ENCODE measurements at regions not wholly inside any gene's neighbourhood (a gene's known extent, or its start where the extent isn't known, plus 50 kb on each side); places are given as distances from the start of the nearest gene placed in this dataset.
A peak's percentile ranks its signal among the peaks of the same experiment; 100 is the strongest.

DNA sequence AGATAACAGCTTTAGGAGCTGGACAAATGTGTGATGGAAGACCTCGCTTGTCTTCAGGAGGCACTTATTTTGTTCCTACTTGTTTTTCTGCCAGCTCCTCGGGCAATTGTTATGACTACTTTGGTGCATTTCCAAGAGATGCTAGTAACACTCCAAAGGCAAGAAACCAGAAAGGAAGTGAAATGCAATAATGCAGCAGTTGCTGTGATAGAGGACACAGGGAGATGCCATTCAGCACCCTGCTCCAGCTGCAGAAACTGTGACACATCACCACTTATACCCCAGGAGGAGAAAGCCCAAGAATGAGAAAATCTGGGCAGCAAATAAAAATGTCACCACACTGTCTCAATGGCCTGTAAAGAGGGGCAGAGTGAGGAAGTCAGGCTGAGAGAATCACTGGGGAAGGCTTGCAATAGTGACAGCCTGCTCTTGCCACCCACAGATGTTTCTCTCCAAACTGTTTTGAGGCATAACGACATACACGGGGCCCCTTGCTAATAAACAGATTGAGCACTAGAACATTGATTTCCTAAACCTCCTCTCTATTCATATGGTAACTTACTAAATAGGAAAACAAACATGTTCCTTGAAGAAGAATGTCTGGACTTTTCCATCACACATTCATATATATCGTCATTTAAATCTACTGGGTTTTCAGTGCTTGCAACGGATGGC, 195.5 kb upstream of the PRNP start:
- whole genome bisulfite sequencing (ENCODE audit: insufficient coverage): 10% methylated on average over 2 of the region's 6 CpGs
- DNase-seq (ENCODE audit: low read depth in 4 of 6, low spot score in 6 of 6): peak in 2 of 6 donors; percentile 8 to 55
- peaks cover 7% of the 10 kb centered on the region for H3K4me1 ChIP-seq (ENCODE audit: control insufficient read depth, insufficient read depth, low read length)
- no peak overlapping the region for H3K27ac ChIP-seq (ENCODE audit: low read depth, low read length)
- no peaks in the 10 kb centered on the region for H3K36me3 ChIP-seq (ENCODE audit: control insufficient read depth, insufficient read depth, low read length)
- no peak overlapping the region for H3K4me3 ChIP-seq (ENCODE audit: low read depth, low read length)
- no peaks in the 10 kb centered on the region for H3K9me3 ChIP-seq (ENCODE audit: control insufficient read depth, insufficient read depth, low read length)
- no peaks in the 10 kb centered on the region for H3K27me3 ChIP-seq (ENCODE audit: control insufficient read depth, insufficient read depth, low read length)

DNA sequence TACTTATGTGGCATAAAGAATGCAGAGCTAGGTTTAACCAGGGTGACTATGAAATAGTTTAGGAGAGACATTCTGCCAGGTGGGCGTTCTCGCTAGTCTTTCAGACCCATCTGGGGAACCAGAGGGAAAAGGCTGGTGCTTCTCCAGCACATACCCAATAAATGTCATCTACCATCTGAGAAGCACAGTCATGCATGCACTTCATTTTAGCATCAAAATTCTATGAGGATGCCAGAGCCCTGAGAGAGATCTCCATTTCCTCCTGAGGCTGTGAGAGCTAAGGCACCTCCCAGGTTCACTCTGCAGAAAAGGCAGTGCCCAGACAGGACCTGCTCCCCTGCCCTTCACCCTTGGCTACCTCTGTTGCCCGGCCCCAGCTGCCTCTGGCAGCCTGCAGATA, 196.2 kb upstream of the PRNP start:
- WGBS (ENCODE audit: insufficient coverage): 86% methylated on average over 3 of the region's 3 CpGs
- H3K27ac ChIP-seq (ENCODE audit: low read depth, low read length): no peak overlapping the region
- no peak overlapping the region for H3K4me3 ChIP-seq (ENCODE audit: low read depth, low read length)
- peaks cover 7% of the 10 kb centered on the region for H3K4me1 ChIP-seq (ENCODE audit: control insufficient read depth, insufficient read depth, low read length)
- H3K36me3 ChIP-seq (ENCODE audit: control insufficient read depth, insufficient read depth, low read length): no peaks in the 10 kb centered on the region
- H3K9me3 ChIP-seq (ENCODE audit: control insufficient read depth, insufficient read depth, low read length): no peaks in the 10 kb centered on the region
- no peak for DNase-seq (ENCODE audit: low read depth in 4 of 6, low spot score in 6 of 6)
- no peaks in the 10 kb centered on the region for H3K27me3 ChIP-seq (ENCODE audit: control insufficient read depth, insufficient read depth, low read length)

DNA sequence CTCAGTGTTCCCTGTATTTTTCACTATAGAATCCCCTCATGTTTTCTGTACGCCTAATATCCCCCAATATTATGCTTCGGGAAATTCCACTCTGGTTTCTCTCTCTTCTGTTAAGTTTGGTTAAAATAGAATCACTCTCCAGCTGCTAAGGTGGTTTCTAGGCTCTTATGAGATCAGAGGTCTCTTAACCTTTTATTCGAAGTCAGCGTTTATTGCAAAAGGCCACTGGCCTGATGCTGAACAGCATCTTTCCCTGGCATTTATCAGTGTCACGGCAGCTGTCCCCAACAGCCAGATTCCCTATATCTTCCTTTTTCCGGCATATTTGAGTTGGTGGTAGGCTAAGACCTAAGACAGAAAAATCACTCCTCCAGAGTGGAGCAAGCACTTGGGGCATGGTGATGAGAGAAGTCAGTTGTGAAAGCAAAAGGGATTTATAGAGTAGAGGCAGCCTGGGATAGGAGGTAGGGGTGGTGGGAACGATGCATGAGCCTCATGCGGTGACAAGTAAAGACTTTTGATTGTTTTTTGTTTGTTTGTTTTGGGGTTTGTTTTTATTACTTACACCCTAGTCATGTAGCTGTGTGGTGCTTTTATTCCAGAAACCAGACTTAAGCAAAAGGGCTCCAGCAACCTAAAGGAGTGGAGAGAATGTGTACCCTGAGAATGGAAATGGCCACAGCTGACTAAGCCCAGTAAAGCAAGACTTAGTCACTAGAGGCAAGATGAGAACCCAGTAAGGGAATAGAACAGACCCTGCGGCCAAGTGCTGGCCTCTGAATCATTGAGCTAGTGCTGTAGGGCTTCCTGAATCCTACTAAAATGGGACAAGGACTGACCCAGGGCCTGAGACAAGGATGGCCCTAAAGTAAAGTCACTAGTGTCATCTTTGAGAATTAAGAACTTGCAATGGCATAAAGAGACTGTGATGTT, 197.6 kb upstream of the PRNP start:
- H3K36me3 ChIP-seq (ENCODE audit: control insufficient read depth, insufficient read depth, low read length): no peaks in the 10 kb centered on the region
- WGBS (ENCODE audit: insufficient coverage): 82% methylated on average over 3 of the region's 9 CpGs
- no peak overlapping the region for H3K4me3 ChIP-seq (ENCODE audit: low read depth, low read length)
- H3K9me3 ChIP-seq (ENCODE audit: control insufficient read depth, insufficient read depth, low read length): no peaks in the 10 kb centered on the region
- H3K27ac ChIP-seq (ENCODE audit: low read depth, low read length): no peak overlapping the region
- no peaks in the 10 kb centered on the region for H3K27me3 ChIP-seq (ENCODE audit: control insufficient read depth, insufficient read depth, low read length)
- peaks cover 7% of the 10 kb centered on the region for H3K4me1 ChIP-seq (ENCODE audit: control insufficient read depth, insufficient read depth, low read length)
- DNase-seq (ENCODE audit: low read depth in 4 of 6, low spot score in 6 of 6): no peak

DNA sequence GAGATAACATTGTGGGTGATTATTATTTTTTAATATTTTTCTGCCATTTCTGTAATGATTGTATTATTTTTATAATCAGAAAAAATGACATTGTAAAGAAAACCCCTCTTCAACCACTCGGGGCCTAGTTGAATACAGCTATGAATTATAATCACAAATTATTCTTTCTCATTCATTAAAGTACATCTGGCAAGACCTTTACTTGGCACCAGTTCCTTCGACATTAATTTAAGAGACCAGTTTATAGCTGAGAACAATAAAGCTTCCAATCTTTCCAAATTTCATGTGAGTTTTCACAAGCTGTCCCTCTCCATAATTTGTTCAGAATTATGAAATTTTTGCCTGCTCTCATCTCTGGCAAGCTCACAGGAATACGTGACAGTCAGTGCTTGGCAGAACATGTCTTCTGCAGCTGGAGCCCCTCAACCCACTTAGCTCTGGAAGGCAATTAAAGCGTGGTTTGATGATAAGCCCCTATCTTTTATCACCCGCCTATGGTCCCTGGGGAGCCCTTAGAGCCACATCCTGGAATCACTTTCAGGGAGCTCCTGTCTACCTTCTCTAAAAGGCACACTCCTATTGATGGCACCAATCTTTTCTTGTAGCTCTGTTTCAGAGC, 201.8 kb upstream of the PRNP start:
- no peaks in the 10 kb centered on the region for H3K27me3 ChIP-seq (ENCODE audit: control insufficient read depth, insufficient read depth, low read length)
- H3K27ac ChIP-seq (ENCODE audit: low read depth, low read length): no peak overlapping the region
- peak in 2 of 6 donors; percentile 48 to 79 for DNase-seq (ENCODE audit: low read depth in 4 of 6, low spot score in 6 of 6)
- no peak overlapping the region for H3K4me3 ChIP-seq (ENCODE audit: low read depth, low read length)
- H3K9me3 ChIP-seq (ENCODE audit: control insufficient read depth, insufficient read depth, low read length): no peaks in the 10 kb centered on the region
- H3K36me3 ChIP-seq (ENCODE audit: control insufficient read depth, insufficient read depth, low read length): no peaks in the 10 kb centered on the region
- WGBS (ENCODE audit: insufficient coverage): 60% methylated on average over 3 of the region's 5 CpGs
- H3K4me1 ChIP-seq (ENCODE audit: control insufficient read depth, insufficient read depth, low read length): no peaks in the 10 kb centered on the region

DNA sequence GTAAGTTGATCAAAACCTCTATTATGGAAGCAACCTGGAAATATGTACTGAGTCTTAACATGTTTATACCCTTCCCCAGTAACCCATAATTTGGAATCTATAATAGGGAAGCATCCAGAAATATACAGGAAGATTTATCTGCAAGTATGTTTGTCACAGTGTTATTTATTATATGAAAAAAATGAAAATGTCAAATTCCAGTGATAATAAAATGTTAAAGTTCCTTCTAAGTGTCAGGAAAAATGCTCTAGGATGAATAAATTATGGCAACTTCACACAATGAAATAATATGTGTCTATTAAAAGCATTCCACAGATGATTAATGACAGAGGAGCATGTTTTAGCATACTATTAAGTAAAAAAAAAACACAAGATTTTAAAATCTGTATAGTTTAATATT, 202.3 kb upstream of the PRNP start:
- H3K36me3 ChIP-seq (ENCODE audit: control insufficient read depth, insufficient read depth, low read length): no peaks in the 10 kb centered on the region
- H3K4me3 ChIP-seq (ENCODE audit: low read depth, low read length): no peak overlapping the region
- no peaks in the 10 kb centered on the region for H3K4me1 ChIP-seq (ENCODE audit: control insufficient read depth, insufficient read depth, low read length)
- DNase-seq (ENCODE audit: low read depth in 4 of 6, low spot score in 6 of 6): no peak
- no peaks in the 10 kb centered on the region for H3K9me3 ChIP-seq (ENCODE audit: control insufficient read depth, insufficient read depth, low read length)
- H3K27ac ChIP-seq (ENCODE audit: low read depth, low read length): no peak overlapping the region
- H3K27me3 ChIP-seq (ENCODE audit: control insufficient read depth, insufficient read depth, low read length): no peaks in the 10 kb centered on the region

DNA sequence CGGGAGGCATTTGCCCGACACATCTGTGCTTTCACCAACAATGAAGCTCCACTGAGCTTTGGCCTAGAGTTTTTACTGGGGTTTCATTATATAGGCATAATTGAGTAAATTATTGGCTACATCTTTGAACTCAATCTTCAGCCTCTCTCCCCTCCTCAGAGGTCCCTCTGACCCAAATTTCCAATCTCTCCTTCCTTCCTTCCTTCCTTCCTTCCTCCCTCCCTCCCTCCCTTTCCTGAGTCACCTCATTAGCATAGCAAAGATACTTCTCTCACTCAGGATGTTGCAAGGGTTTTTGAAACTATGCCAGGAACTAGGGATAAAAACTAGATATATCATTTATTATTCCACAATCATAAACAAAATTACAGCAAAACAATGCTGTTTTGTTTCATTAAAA, 202.8 kb upstream of the PRNP start:
- DNase-seq (ENCODE audit: low read depth in 4 of 6, low spot score in 6 of 6): no peak
- Histone ChIP-seq H3K4me3 (ENCODE audit: low read depth, low read length) (no peak overlapping the region), H3K9me3 (ENCODE audit: control insufficient read depth, insufficient read depth, low read length) (no peaks in the 10 kb centered on the region), H3K27me3 (ENCODE audit: control insufficient read depth, insufficient read depth, low read length) (no peaks in the 10 kb centered on the region), H3K4me1 (ENCODE audit: control insufficient read depth, insufficient read depth, low read length) (no peaks in the 10 kb centered on the region), H3K27ac (ENCODE audit: low read depth, low read length) (no peak overlapping the region), H3K36me3 (ENCODE audit: control insufficient read depth, insufficient read depth, low read length) (no peaks in the 10 kb centered on the region)
- WGBS (ENCODE audit: insufficient coverage): no CpG with 5 or more reads among the region's 2 CpGs

DNA sequence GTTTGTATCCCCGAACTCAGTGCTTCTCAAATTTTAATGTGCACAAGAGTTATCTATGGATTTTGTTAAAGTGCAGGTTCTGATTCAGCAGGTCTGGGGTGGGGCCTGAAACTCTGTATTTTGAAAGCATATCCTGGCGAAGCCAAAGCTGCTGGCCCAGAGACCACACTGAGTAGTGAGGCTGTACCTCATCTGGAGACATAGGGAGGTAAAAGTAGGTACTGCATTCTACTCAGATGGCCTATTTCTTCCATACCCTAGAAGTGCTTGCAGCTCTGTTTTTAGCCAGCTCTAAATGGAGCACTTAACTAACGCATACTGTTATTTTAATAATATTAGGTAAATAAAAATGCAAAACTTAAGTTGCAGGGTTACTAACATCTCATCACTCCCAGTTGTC, 206.2 kb upstream of the PRNP start:
- Histone ChIP-seq H3K27ac (ENCODE audit: low read depth, low read length) (no peak overlapping the region), H3K4me3 (ENCODE audit: low read depth, low read length) (no peak overlapping the region), H3K4me1 (ENCODE audit: control insufficient read depth, insufficient read depth, low read length) (no peaks in the 10 kb centered on the region), H3K36me3 (ENCODE audit: control insufficient read depth, insufficient read depth, low read length) (no peaks in the 10 kb centered on the region), H3K27me3 (ENCODE audit: control insufficient read depth, insufficient read depth, low read length) (no peaks in the 10 kb centered on the region), H3K9me3 (ENCODE audit: control insufficient read depth, insufficient read depth, low read length) (no peaks in the 10 kb centered on the region)
- DNase-seq (ENCODE audit: low read depth in 4 of 6, low spot score in 6 of 6): no peak
- WGBS (ENCODE audit: insufficient coverage): 92% methylated on average over 2 of the region's 3 CpGs

DNA sequence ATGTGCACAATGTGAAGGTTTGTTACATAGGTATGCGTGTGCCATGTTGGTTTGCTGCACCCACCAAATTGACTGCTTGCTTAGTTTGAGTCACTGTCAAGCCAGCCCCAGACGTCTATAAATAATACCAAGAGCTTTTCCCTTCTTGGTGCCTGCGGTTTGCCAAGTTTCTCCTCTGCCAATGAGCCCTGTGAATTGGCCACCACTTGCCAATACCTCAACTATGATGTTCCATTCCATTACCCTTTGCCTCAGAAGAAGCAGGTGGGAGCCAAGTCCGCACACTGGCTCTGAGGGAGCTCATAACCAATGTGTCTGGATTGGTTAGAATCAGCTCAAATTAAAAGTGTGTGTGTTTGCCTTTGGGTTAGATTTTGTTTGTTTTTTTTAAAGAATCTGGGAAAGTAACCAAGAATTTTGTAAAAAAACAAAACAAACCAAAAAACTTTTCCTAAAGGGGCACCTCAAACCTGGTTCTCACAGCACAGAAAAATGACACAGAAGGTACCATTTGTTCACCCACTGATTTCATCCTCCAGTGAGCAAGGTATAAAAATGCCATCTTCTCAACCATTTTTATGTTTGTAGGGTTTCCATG, 209.3 kb upstream of the PRNP start:
- H3K36me3 ChIP-seq (ENCODE audit: control insufficient read depth, insufficient read depth, low read length): no peaks in the 10 kb centered on the region
- no peak overlapping the region for H3K27ac ChIP-seq (ENCODE audit: low read depth, low read length)
- H3K27me3 ChIP-seq (ENCODE audit: control insufficient read depth, insufficient read depth, low read length): no peaks in the 10 kb centered on the region
- no peaks in the 10 kb centered on the region for H3K9me3 ChIP-seq (ENCODE audit: control insufficient read depth, insufficient read depth, low read length)
- no peak overlapping the region for H3K4me3 ChIP-seq (ENCODE audit: low read depth, low read length)
- H3K4me1 ChIP-seq (ENCODE audit: control insufficient read depth, insufficient read depth, low read length): no peaks in the 10 kb centered on the region
- 72% methylated on average over 2 of the region's 4 CpGs for WGBS (ENCODE audit: insufficient coverage)
- peak in 1 of 6 donors; percentile 32 for DNase-seq (ENCODE audit: low read depth in 4 of 6, low spot score in 6 of 6)

DNA sequence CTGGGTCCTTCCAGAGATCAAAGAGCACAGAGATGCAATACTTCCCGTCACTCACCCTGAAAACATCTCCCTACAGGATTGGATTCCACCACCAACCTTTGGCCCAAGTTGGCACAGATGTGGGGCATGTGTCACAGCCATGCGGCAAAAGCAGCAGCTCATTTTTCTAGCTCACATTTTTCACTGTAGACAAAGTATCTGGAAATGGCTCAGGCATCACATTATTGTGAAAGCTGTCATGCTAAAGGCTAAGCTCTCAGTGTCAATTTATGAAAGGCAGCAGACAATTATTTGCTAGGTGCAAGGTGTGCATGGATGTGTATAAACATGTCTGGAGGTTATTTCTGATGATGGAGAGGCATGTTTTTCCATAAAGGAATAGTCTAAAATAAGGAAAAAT, 213.3 kb upstream of the PRNP start:
- Histone ChIP-seq H3K4me3 (ENCODE audit: low read depth, low read length) (no peak overlapping the region), H3K27ac (ENCODE audit: low read depth, low read length) (no peak overlapping the region), H3K36me3 (ENCODE audit: control insufficient read depth, insufficient read depth, low read length) (no peaks in the 10 kb centered on the region), H3K4me1 (ENCODE audit: control insufficient read depth, insufficient read depth, low read length) (no peaks in the 10 kb centered on the region), H3K27me3 (ENCODE audit: control insufficient read depth, insufficient read depth, low read length) (no peaks in the 10 kb centered on the region), H3K9me3 (ENCODE audit: control insufficient read depth, insufficient read depth, low read length) (no peaks in the 10 kb centered on the region)
- WGBS (ENCODE audit: insufficient coverage): 75% methylated on average over 1 of the region's 2 CpGs
- no peak for DNase-seq (ENCODE audit: low read depth in 4 of 6, low spot score in 6 of 6)
